OCI-LY7 (cell line): ENCODE measurements at regions not wholly inside any gene's neighbourhood (a gene's known extent, or its start where the extent isn't known, plus 50 kb on each side); places are given as distances from the start of the nearest gene placed in this dataset.

ENCODE experiments used
- BruUV-seq: library from RNA; stranded (reverse); fragments of 400-500 nt; replicated peaks from 2 replicates; lab custom pipeline; 2021; lab: Mats Ljungman, UMichigan
- CTCF ChIA-PET: fragments of 300-600 bp; sonication (Branson Sonifier 250); formaldehyde crosslinking; loops from one replicate; lab custom pipeline; 2022; ENCODE audit warnings: antibody characterized with exemption; ENCODE audit not compliant: unreplicated experiment; lab: Charles Lee
- POLR2A ChIA-PET: fragments of 300-600 bp; sonication (Branson Sonifier 250); formaldehyde crosslinking; loops from one replicate; lab custom pipeline; 2022; ENCODE audit warnings: antibody characterized with exemption; lab: Charles Lee
- DNase-seq: peaks from one replicate; pipeline ENCODE4 v3.0.0-alpha.2; 2015; ENCODE audit warnings: low spot score
- H2AFZ ChIP-seq: fragments of 200-600 bp; sonication (generic), shearing (Covaris generic); 2 replicates; pipeline ENCODE4 v1.6.1; 2014; ENCODE audit warnings: mild to moderate bottlenecking, antibody characterized with exemption, low read length, moderate library complexity
- H3K27ac ChIP-seq: fragments of 200-600 bp; sonication (generic); 2 replicates; pipeline ENCODE4 v1.5.1; 2014; ENCODE audit warnings: mixed run types, low read depth, mild to moderate bottlenecking, moderate library complexity, low read length, inconsistent platforms; ENCODE audit not compliant: poor library complexity, severe bottlenecking
- H3K36me3 ChIP-seq: fragments of 200-600 bp; sonication (generic); 2 replicates; pipeline ENCODE4 v1.6.1; 2014; ENCODE audit warnings: mild to moderate bottlenecking, antibody characterized with exemption, low read length, moderate library complexity, mixed read lengths; ENCODE audit not compliant: insufficient read depth
- H3K4me1 ChIP-seq: fragments of 200-600 bp; sonication (generic); 2 replicates; pipeline ENCODE4 v1.5.1; 2014; ENCODE audit warnings: mild to moderate bottlenecking, low read length; ENCODE audit not compliant: insufficient read depth, poor library complexity, severe bottlenecking
- H3K4me2 ChIP-seq: fragments of 200-600 bp; sonication (generic); 2 replicates; pipeline ENCODE4 v1.6.1; 2014; ENCODE audit warnings: mild to moderate bottlenecking, low read length
- H3K4me3 ChIP-seq: fragments of 200-600 bp; sonication (generic); 2 replicates; pipeline ENCODE4 v1.5.1; 2014; ENCODE audit warnings: mild to moderate bottlenecking, low read depth, low read length; ENCODE audit not compliant: poor library complexity, severe bottlenecking
- H3K79me2 ChIP-seq: fragments of 200-600 bp; sonication (generic); 2 replicates; pipeline ENCODE4 v1.6.1; 2016; ENCODE audit warnings: low read depth, mild to moderate bottlenecking, low read length, moderate library complexity, mixed read lengths; ENCODE audit not compliant: insufficient read depth
- H3K9me2 ChIP-seq: fragments of 200-600 bp; sonication (generic); 2 replicates; pipeline ENCODE4 v1.6.1; 2016; ENCODE audit warnings: mild to moderate bottlenecking, low read length, mixed read lengths; ENCODE audit not compliant: insufficient read depth
- H3K9me3 ChIP-seq: fragments of 200-600 bp; sonication (generic); 2 replicates; pipeline ENCODE4 v1.6.1; 2014; ENCODE audit warnings: mild to moderate bottlenecking, mixed run types, low read length, mixed read lengths
- H4K20me1 ChIP-seq: fragments of 200-600 bp; sonication (generic); 2 replicates; pipeline ENCODE4 v1.6.1; 2014; ENCODE audit warnings: mild to moderate bottlenecking, antibody characterized with exemption, low read length, moderate library complexity, mixed read lengths; ENCODE audit not compliant: insufficient read depth
- CTCF ChIP-seq: fragments of 200-600 bp; sonication (generic); conservative IDR thresholded peaks from 2 replicates; pipeline ENCODE4 v1.5.1; 2014; ENCODE audit warnings: mild to moderate bottlenecking, antibody characterized with exemption, low read length, moderate library complexity, mixed read lengths
- EZH2phosphoT487 ChIP-seq: fragments of 200-600 bp; sonication (generic); IDR thresholded peaks from 2 replicates; pipeline ENCODE4 v1.6.1; 2018; ENCODE audit warnings: low read depth, borderline replicate concordance, mild to moderate bottlenecking, mixed run types, antibody characterized with exemption, low read length, moderate library complexity, mixed read lengths
- intact Hi-C: fragments of 100-400 bp; cut with micrococcal nuclease; formaldehyde crosslinking; loops from one replicate; pipeline ENCODE4 v1.10.0; 2022; ENCODE audit not compliant: unreplicated experiment

- Histone ChIP-seq H4K20me1 (no peaks in the 10 kb centered on the region), H3K4me3 (no peak overlapping the region), H3K27ac (no peak overlapping the region), H3K9me2 (no peaks in the 10 kb centered on the region), H2AFZ (no peak overlapping the region), H3K4me2 (no peak overlapping the region), H3K79me2 (no peaks in the 10 kb centered on the region), H3K9me3 (no peaks in the 10 kb centered on the region), H3K36me3 (no peaks in the 10 kb centered on the region), H3K4me1 (no peaks in the 10 kb centered on the region)
- BruUV-seq = no TSS peak
- TF ChIP-seq EZH2phosphoT487 = no peak
- TF ChIP-seq CTCF = no peak
- intact Hi-C loops = no loop called here
- ChIA-PET POLR2A (no interaction called here), CTCF (no interaction called here)
- DNase-seq = no peak
Measured at GRCh38 chr6:139577763-139578604, 203.5 kb upstream of the CITED2 start.

GRCh38 chr6:139577124-139577762 lies 202.8 kb upstream of the CITED2 start:
- no peak for TF ChIP-seq CTCF
- TF ChIP-seq EZH2phosphoT487 = no peak
- no peak for DNase-seq

GRCh38 chr6:139572001-139572400 lies 197.6 kb upstream of the CITED2 start:
- no peaks in the 10 kb centered on the region for H3K4me1 ChIP-seq
- H3K4me2 ChIP-seq = no peak overlapping the region
- H2AFZ ChIP-seq = no peak overlapping the region
- ChIA-PET POLR2A (interaction anchor here (0.8 kb wide), 1 partner anchor 36 kb away, joined by 3 read pairs; no protein-coding TSS in a partner anchor), CTCF (no interaction called here)
- no peak for DNase-seq
- no peaks in the 10 kb centered on the region for H3K9me3 ChIP-seq
- BruUV-seq = no TSS peak
- H3K27ac ChIP-seq = no peak overlapping the region
- no peaks in the 10 kb centered on the region for H3K36me3 ChIP-seq
- H3K79me2 ChIP-seq = no peaks in the 10 kb centered on the region
- no peak for TF ChIP-seq EZH2phosphoT487
- no peak for TF ChIP-seq CTCF
- H3K4me3 ChIP-seq = no peak overlapping the region
- no peaks in the 10 kb centered on the region for H3K9me2 ChIP-seq
- H4K20me1 ChIP-seq = no peaks in the 10 kb centered on the region
- intact Hi-C loops = no loop called here

More at GRCh38 chr6:139577124-139577762, 202.8 kb upstream of the CITED2 start:
- Histone ChIP-seq H3K9me2 (no peaks in the 10 kb centered on the region), H3K79me2 (no peaks in the 10 kb centered on the region), H4K20me1 (no peaks in the 10 kb centered on the region), H3K9me3 (no peaks in the 10 kb centered on the region), H3K36me3 (no peaks in the 10 kb centered on the region), H3K4me2 (no peak overlapping the region), H3K4me1 (no peaks in the 10 kb centered on the region), H3K27ac (no peak overlapping the region), H3K4me3 (no peak overlapping the region), H2AFZ (no peak overlapping the region)
- ChIA-PET CTCF (no interaction called here), POLR2A (no interaction called here)
- intact Hi-C loops = no loop called here
- no TSS peak for BruUV-seq
